ENCODE measurements at regions not wholly inside any gene's neighbourhood (a gene's known extent, or its start where the extent isn't known, plus 50 kb on each side); places are given as distances from the start of the nearest gene placed in this dataset.
"Not testable (repeated sequence)": the region's sequence is repeated elsewhere in the genome, so short reads cannot be mapped to it uniquely, and the experiment has no call there.

GRCh38 chr2:189318761-189319160, 122.5 kb upstream of the WDR75 start:
- DNase-seq = no peak

- not testable (repeated sequence) for DNase-seq
These were observed 121.8 kb upstream of the WDR75 start for GRCh38 chr2:189319424-189319823.

GRCh38 chr2:189327879-189328847, 113.1 kb upstream of the WDR75 start:
- DNase-seq = no peak

GRCh38 chr2:189328848-189329245, 112.4 kb upstream of the WDR75 start:
- DNase-seq = no peak

GRCh38 chr2:189336276-189336975, 104.8 kb upstream of the WDR75 start:
- no peak for DNase-seq

- no peak for DNase-seq
These were observed 103.6 kb upstream of the WDR75 start for GRCh38 chr2:189337656-189338055.

GRCh38 chr2:189338115-189338514, 103.2 kb upstream of the WDR75 start:
- DNase-seq = no peak

- no peak for DNase-seq
These were observed 100.2 kb upstream of the WDR75 start for GRCh38 chr2:189341077-189341476.

GRCh38 chr2:189344043-189344442, 97.2 kb upstream of the WDR75 start:
- no peak for DNase-seq

GRCh38 chr2:189347540-189347939, 93.7 kb upstream of the WDR75 start:
- DNase-seq = peak; percentile 14

GRCh38 chr2:189348369-189348768, 92.9 kb upstream of the WDR75 start:
- DNase-seq = no peak

- no peak for DNase-seq
These were observed 90.6 kb upstream of the WDR75 start for GRCh38 chr2:189350540-189351209.

GRCh38 chr2:189351933-189352332, 89.3 kb upstream of the WDR75 start:
- DNase-seq = not testable (repeated sequence)

GRCh38 chr2:189357375-189357774, 83.9 kb upstream of the WDR75 start:
- not testable (repeated sequence) for DNase-seq

GRCh38 chr2:189360861-189361260, 80.4 kb upstream of the WDR75 start:
- no peak for DNase-seq

GRCh38 chr2:189362283-189362682, 79.0 kb upstream of the WDR75 start:
- no peak for DNase-seq

GRCh38 chr2:189363559-189363958, 77.7 kb upstream of the WDR75 start:
- DNase-seq = no peak

GRCh38 chr2:189364607-189365006, 76.7 kb upstream of the WDR75 start:
- no peak for DNase-seq

- no peak for DNase-seq
These were observed 74.9 kb upstream of the WDR75 start for GRCh38 chr2:189366349-189366748.

GRCh38 chr2:189367343-189367742, 73.9 kb upstream of the WDR75 start:
- DNase-seq = no peak

- DNase-seq = no peak
These were observed 71.7 kb upstream of the WDR75 start for GRCh38 chr2:189369566-189369965.

GRCh38 chr2:189370719-189371118, 70.6 kb upstream of the WDR75 start:
- DNase-seq = no peak

- no peak for DNase-seq
These were observed 68.5 kb upstream of the WDR75 start for GRCh38 chr2:189372688-189373257.
